Hepatocyte (in vitro differentiated cells): ENCODE measurements at regions not wholly inside any gene's neighbourhood (a gene's known extent, or its start where the extent isn't known, plus 50 kb on each side); places are given as distances from the start of the nearest gene placed in this dataset.

ENCODE experiments used
- EZH2 ChIP-seq: fragments of 200-600 bp; sonication (generic); IDR thresholded peaks from 2 replicates; pipeline ENCODE4 v1.6.1; 2016; ENCODE audit warnings: antibody characterized with exemption, mild to moderate bottlenecking, borderline replicate concordance
- EZH2phosphoT487 ChIP-seq: fragments of 200-600 bp; sonication (generic); IDR thresholded peaks from one replicate; pipeline ENCODE4 v1.6.1; 2018; ENCODE audit warnings: antibody characterized with exemption, mild to moderate bottlenecking, low read depth, moderate library complexity; ENCODE audit not compliant: unreplicated experiment, severe bottlenecking
- TF ChIP-seq, protein P1 (sequence below): fragments of 200-600 bp; sonication (generic); IDR thresholded peaks from 2 replicates; pipeline ENCODE4 v1.5.1; 2016; ENCODE audit warnings: antibody characterized with exemption, mild to moderate bottlenecking; ENCODE audit not compliant: poor library complexity

DNA sequence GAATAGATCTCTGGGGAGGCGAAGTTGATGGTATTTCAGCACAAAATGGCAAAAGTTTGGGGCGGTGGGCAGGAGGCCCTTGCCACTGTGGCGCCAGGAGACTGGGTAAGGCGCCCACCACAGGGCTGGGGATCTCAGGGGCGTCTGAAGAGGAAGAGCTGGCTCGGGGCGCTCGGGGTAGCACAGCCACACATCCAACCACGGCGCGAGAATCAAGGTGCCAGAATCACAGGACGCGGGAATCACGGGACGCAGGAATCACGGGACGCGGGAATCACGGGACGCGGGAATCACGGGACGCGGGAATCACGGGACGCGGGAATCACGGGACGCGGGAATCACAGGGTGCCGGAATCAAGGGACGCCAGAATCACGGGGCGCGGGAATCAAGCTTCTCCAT lies 174.4 kb downstream of the TMEM18 start:
- TF ChIP-seq EZH2phosphoT487: no peak
- TF ChIP-seq, protein P1, sequence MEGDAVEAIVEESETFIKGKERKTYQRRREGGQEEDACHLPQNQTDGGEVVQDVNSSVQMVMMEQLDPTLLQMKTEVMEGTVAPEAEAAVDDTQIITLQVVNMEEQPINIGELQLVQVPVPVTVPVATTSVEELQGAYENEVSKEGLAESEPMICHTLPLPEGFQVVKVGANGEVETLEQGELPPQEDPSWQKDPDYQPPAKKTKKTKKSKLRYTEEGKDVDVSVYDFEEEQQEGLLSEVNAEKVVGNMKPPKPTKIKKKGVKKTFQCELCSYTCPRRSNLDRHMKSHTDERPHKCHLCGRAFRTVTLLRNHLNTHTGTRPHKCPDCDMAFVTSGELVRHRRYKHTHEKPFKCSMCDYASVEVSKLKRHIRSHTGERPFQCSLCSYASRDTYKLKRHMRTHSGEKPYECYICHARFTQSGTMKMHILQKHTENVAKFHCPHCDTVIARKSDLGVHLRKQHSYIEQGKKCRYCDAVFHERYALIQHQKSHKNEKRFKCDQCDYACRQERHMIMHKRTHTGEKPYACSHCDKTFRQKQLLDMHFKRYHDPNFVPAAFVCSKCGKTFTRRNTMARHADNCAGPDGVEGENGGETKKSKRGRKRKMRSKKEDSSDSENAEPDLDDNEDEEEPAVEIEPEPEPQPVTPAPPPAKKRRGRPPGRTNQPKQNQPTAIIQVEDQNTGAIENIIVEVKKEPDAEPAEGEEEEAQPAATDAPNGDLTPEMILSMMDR: no peak
- TF ChIP-seq EZH2: no peak
